A673 (cell line): ENCODE measurements at regions not wholly inside any gene's neighbourhood (a gene's known extent, or its start where the extent isn't known, plus 50 kb on each side); places are given as distances from the start of the nearest gene placed in this dataset.

Experiments
- CTCF ChIP-seq: fragments of 300-800, 200-600 bp; sonication (generic); conservative IDR thresholded peaks from 2 replicates; pipeline ENCODE4 v1.5.1; 2017; ENCODE audit warnings: low read depth, mild to moderate bottlenecking, antibody characterized with exemption, low read length, moderate library complexity, mixed read lengths
- EZH2 ChIP-seq: fragments of 200-600 bp; sonication (generic); IDR thresholded peaks from 2 replicates; pipeline ENCODE4 v1.6.1; 2017; ENCODE audit warnings: borderline replicate concordance, low read depth, mild to moderate bottlenecking, mixed read lengths, antibody characterized with exemption, low read length; ENCODE audit not compliant: poor library complexity, severe bottlenecking

DNA sequence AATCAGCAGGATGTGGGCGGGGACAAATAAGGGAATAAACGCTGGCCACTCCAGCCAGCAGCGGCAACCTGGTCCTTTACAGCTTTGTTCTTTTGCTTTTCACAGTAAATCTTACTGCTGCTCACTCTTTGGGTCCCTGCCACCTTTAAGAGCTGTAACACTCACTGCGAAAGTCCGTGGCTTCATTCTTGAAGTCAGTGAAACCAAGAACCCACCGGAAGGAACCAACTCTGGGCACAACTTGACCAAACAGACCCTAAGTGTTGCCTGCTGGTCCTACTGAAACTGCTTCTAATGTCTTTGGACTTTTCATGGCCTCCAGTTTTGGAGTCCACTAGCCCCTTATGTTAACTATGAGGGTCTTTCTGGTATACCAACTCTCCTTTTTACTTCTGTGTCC, 566.2 kb upstream of the IGFBP7 start:
- TF ChIP-seq CTCF = no peak
- no peak for TF ChIP-seq EZH2
